HG03558 (cell line): ENCODE measurements at regions not wholly inside any gene's neighbourhood (a gene's known extent, or its start where the extent isn't known, plus 50 kb on each side); places are given as distances from the start of the nearest gene placed in this dataset.
"Not testable (repeated sequence)": the region's sequence is repeated elsewhere in the genome, so short reads cannot be mapped to it uniquely, and the experiment has no call there.

Experiments used
- ATAC-seq: cut with Tn5 transposase; IDR thresholded peaks from one replicate; pipeline ENCODE4 v1.9.1; 2021; ENCODE audit warnings: moderate number of reproducible peaks; ENCODE audit not compliant: unreplicated experiment; ENCODE audit errors: extremely low read depth

DNA sequence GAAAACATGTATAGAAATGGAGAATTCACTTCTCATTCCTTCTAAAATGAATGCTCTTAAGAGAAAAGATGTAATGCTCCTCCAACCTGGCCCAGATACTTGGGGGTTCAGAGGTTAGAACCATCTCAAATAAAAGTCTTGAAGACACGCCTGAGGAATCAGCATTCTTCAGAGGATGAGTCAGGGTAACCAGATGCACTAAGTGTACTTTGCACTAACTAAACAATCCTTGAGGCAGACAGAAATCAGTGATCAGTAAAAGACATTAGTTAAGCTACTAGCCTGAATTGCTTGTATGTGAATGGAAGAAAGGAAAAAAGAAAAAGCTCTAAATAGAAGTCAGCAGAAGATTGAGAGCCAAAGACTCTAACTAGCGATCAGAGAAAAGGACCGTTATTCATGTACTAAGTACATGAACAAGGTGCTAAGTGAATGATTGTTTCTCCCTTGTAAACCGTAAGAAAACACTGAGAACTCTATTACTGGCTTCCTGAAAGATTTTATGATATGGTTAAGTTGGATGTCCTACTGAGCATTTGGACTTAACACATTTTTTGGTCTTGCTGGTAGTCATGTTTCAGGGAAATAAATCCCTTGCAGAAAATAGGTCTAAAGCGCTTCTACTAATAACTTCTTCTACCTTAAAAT, 738.3 kb downstream of the STPG2 start:
- no peak for ATAC-seq

DNA sequence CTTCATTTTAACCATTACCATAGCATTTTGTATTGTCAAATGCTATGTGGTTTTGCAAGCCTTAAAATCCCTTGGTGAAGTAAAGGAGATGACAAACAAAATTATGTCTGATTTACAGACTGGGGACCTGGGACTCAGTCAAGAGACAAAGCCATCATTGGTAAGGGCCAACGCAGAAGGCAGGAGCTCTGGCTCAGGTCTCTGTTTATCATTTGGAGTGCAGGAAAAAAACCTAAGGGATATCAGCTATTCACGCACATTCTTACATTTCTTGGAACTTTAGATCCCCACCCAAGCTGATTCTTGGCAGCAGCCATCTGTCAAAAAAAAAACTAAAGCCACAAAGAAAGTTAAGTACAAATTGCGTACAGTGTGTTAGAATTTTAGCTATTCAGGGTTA, 731.9 kb downstream of the STPG2 start:
- no peak for ATAC-seq

DNA sequence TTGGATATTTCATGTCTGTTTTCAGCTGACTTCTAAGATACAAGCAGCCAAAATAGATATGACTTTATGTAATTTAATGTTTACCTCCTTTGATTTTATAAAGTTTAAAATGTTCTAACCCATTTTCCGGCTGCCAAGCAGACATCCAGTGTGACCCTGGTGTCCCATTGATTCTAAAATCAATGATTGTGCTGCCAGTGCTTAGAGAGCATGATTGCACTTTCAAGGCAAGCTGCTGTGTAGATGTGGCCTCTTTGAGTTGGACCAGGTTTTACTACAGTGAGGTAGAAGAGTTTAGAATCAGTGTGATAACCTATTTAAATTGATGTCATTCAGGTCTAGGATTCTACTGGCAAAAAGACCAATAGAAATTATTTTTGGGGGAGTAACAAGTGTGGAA, 730.9 kb downstream of the STPG2 start:
- no peak for ATAC-seq

GRCh38 chr4:97414161-97414560, 729.1 kb downstream of the STPG2 start:
- ATAC-seq = no peak

GRCh38 chr4:97432551-97432950, 710.7 kb downstream of the STPG2 start:
- no peak for ATAC-seq

GRCh38 chr4:97437998-97438705, 705.1 kb downstream of the STPG2 start:
- not testable (repeated sequence) for ATAC-seq

- no peak for ATAC-seq
Measured at GRCh38 chr4:97453186-97453585, 690.1 kb downstream of the STPG2 start.

DNA sequence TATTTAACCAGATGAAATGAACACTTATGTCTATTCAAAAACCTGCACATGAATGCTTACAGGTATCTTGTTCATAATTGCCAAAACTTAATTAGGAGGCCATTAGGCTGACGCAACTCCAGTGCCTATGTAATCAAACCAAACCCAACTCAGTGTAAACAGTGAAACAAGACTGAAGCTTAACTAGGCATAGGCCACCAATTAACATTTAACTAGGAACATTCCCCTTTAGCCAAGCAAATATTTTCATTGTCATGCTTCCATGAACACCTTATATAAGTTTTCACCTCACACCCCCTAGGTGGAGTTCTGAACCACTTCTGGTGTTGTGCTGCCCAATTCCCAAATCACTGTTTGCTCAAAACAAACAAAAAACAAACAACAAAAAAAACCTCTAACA, 686.0 kb downstream of the STPG2 start:
- no peak for ATAC-seq

- ATAC-seq = no peak
Measured at GRCh38 chr4:97468272-97468671, 675.0 kb downstream of the STPG2 start.

- ATAC-seq = no peak
Measured at GRCh38 chr4:97475621-97476020, 667.7 kb downstream of the STPG2 start.

- no peak for ATAC-seq
Measured at GRCh38 chr4:97477974-97478373, 665.3 kb downstream of the STPG2 start.

- no peak for ATAC-seq
Measured at GRCh38 chr4:97479388-97479787, 663.9 kb downstream of the STPG2 start.

DNA sequence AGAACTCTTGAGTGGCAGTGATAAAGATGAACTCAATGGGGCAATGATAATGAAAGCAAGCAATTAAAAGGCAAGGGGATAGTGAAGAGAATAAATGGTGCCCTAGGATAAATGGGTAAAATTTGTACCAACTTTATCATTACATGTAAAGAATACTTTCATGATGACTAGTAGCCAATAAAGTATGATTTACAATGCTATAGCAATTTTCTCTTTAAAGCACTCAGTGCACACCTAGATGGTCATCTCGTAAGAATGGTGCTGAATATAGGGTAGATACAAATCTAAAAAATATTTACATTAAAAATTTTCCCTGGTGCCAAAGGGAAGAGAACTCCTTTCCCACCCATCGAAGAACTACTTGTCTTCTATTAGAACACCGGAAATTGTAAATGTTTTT, 651.4 kb downstream of the STPG2 start:
- ATAC-seq = no peak

DNA sequence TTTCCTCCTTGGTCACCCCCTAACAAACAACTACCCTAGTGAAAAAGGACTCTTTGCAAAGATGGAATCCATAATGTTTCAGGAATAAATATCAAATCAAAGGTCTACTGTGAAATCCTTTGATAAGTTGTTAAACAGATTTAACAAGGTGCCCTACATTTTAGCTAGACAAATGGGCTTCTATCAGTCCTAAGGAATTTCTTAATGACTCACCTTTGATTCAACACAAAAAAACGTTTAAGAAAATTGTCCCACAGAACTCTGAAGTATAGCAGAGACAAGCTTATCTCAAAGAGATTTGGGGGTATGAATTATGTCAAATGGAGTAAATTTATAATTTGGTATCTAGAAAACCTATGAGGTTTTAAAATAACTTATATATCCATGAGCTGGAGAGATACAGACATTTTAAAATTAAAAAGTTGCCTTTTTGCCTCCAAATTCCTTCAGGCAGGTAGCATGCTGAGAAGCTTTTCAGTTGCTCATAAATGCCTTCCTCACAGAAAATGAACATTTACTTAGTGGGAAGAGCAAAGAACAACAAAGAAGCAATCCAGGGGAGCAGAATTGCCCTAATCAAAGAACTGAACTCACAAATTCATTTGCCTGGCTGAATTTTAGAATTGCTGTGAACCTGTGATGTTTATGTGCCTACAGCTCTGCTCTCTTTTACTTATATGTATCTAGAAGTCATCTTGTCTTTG, 649.3 kb downstream of the STPG2 start:
- ATAC-seq = no peak

GRCh38 chr4:97496298-97496873, 646.9 kb downstream of the STPG2 start:
- ATAC-seq = no peak

- no peak for ATAC-seq
Measured at GRCh38 chr4:97498875-97499274, 644.4 kb downstream of the STPG2 start.

GRCh38 chr4:97500423-97500822, 642.9 kb downstream of the STPG2 start:
- peak; percentile 91 for ATAC-seq

GRCh38 chr4:97504713-97505112, 638.6 kb downstream of the STPG2 start:
- no peak for ATAC-seq

DNA sequence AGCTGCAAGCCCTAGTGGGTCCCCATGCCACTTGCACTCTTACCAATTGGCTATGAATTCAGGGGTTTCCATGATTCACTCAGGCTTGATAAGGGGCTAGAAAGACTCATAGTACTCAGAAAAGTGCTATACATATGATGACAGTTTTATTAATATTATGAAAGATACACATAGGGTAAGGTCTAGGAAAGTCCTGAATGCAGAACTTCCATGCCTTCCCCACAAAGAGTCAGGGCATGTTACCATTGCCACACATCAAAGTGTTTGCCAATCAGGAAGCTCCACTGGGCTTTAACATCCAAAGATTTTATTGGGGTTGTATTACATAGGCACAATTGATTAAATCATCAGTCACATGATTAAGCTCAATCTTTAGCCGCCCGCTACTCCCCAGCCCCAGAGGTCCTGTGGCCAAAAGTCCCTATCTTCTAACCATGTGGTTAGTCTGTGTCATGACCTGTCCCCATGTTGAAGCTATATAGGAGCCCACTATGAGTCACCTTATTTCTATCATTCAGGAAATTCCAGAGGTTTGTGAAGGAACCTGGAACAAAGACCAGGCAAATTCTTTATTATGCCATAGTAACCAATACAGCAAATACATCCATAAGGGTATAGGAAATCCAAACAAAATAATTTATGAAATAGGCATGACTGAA, 635.6 kb downstream of the STPG2 start:
- ATAC-seq = no peak
